GM18867 (cell line): ENCODE measurements at regions not wholly inside any gene's neighbourhood (a gene's known extent, or its start where the extent isn't known, plus 50 kb on each side); places are given as distances from the start of the nearest gene placed in this dataset.
"Not testable (repeated sequence)": the region's sequence is repeated elsewhere in the genome, so short reads cannot be mapped to it uniquely, and the experiment has no call there.

Experiments used
- ATAC-seq: cut with Tn5 transposase; IDR thresholded peaks from one replicate; pipeline ENCODE4 v1.9.1; 2021; ENCODE audit warnings: mild to moderate bottlenecking, moderate library complexity; ENCODE audit not compliant: unreplicated experiment

GRCh38 chr7:121501566-121501965 is 105.5 kb upstream of the FAM3C start:
- no peak for ATAC-seq

- ATAC-seq = no peak
Observed at GRCh38 chr7:121500360-121501058, 104.4 kb upstream of the FAM3C start.

GRCh38 chr7:121499624-121500023 is 103.5 kb upstream of the FAM3C start:
- no peak for ATAC-seq

- no peak for ATAC-seq
Observed at GRCh38 chr7:121498816-121499215, 102.7 kb upstream of the FAM3C start.

- ATAC-seq = not testable (repeated sequence)
Observed at GRCh38 chr7:121497545-121497944, 101.4 kb upstream of the FAM3C start.

GRCh38 chr7:121494516-121494915 is 98.4 kb upstream of the FAM3C start:
- no peak for ATAC-seq

GRCh38 chr7:121493553-121493952 is 97.4 kb upstream of the FAM3C start:
- no peak for ATAC-seq

GRCh38 chr7:121490309-121490708 is 94.2 kb upstream of the FAM3C start:
- ATAC-seq = no peak

GRCh38 chr7:121489440-121489839 is 93.3 kb upstream of the FAM3C start:
- ATAC-seq = no peak

- no peak for ATAC-seq
Observed at GRCh38 chr7:121488111-121488650, 92.1 kb upstream of the FAM3C start.

- peak; percentile 53 for ATAC-seq
Observed at GRCh38 chr7:121486590-121486989, 90.5 kb upstream of the FAM3C start.

GRCh38 chr7:121485467-121486243 is 89.5 kb upstream of the FAM3C start:
- no peak for ATAC-seq

GRCh38 chr7:121484089-121484763 is 88.1 kb upstream of the FAM3C start:
- no peak for ATAC-seq

GRCh38 chr7:121480566-121481335 is 84.6 kb upstream of the FAM3C start:
- no peak for ATAC-seq

- no peak for ATAC-seq
Observed at GRCh38 chr7:121480058-121480457, 84.0 kb upstream of the FAM3C start.

GRCh38 chr7:121479466-121479865 is 83.4 kb upstream of the FAM3C start:
- ATAC-seq = no peak

- ATAC-seq = no peak
Observed at GRCh38 chr7:121475806-121476205, 79.7 kb upstream of the FAM3C start.

GRCh38 chr7:121474301-121474673 is 78.2 kb upstream of the FAM3C start:
- ATAC-seq = no peak

GRCh38 chr7:121473645-121474300 is 77.7 kb upstream of the FAM3C start:
- no peak for ATAC-seq

GRCh38 chr7:121466455-121466854 is 70.3 kb upstream of the FAM3C start:
- no peak for ATAC-seq
